ENCODE measurements at regions not wholly inside any gene's neighbourhood (a gene's known extent, or its start where the extent isn't known, plus 50 kb on each side); places are given as distances from the start of the nearest gene placed in this dataset.

GRCh38 chr2:66890166-66890742 is 455.3 kb downstream of the MEIS1 start:
- DNase-seq (ENCODE audit: low read depth in 2 of 2), result no peak

GRCh38 chr2:66895206-66895605 is 460.3 kb downstream of the MEIS1 start:
- DNase-seq (ENCODE audit: low read depth in 2 of 2), result no peak

GRCh38 chr2:66896131-66896530 is 461.2 kb downstream of the MEIS1 start:
- no peak for DNase-seq (ENCODE audit: low read depth in 2 of 2)

- DNase-seq (ENCODE audit: low read depth in 2 of 2), result no peak
These were observed 462.3 kb downstream of the MEIS1 start for GRCh38 chr2:66897181-66897580.

GRCh38 chr2:66897691-66898150 is 462.8 kb downstream of the MEIS1 start:
- DNase-seq (ENCODE audit: low read depth in 2 of 2), result no peak

- no peak for DNase-seq (ENCODE audit: low read depth in 2 of 2)
These were observed 464.2 kb downstream of the MEIS1 start for GRCh38 chr2:66899109-66899508.

- no peak for DNase-seq (ENCODE audit: low read depth in 2 of 2)
These were observed 464.7 kb downstream of the MEIS1 start for GRCh38 chr2:66899648-66900047.

- DNase-seq (ENCODE audit: low read depth in 2 of 2), result no peak
These were observed 466.4 kb downstream of the MEIS1 start for GRCh38 chr2:66901344-66901743.

GRCh38 chr2:66903183-66903582 is 468.3 kb downstream of the MEIS1 start:
- DNase-seq (ENCODE audit: low read depth in 2 of 2), result no peak

GRCh38 chr2:66903745-66904465 is 469.0 kb downstream of the MEIS1 start:
- no peak for DNase-seq (ENCODE audit: low read depth in 2 of 2)

GRCh38 chr2:66915237-66915636 is 480.3 kb downstream of the MEIS1 start:
- no peak for DNase-seq (ENCODE audit: low read depth in 2 of 2)

- no peak for DNase-seq (ENCODE audit: low read depth in 2 of 2)
These were observed 477.8 kb upstream of the ETAA1 start for GRCh38 chr2:66919286-66919685.

GRCh38 chr2:66920415-66920814 is 476.7 kb upstream of the ETAA1 start:
- DNase-seq (ENCODE audit: low read depth in 2 of 2), result no peak

GRCh38 chr2:66925128-66925527 is 472.0 kb upstream of the ETAA1 start:
- DNase-seq (ENCODE audit: low read depth in 2 of 2), result no peak

- no peak for DNase-seq (ENCODE audit: low read depth in 2 of 2)
These were observed 470.5 kb upstream of the ETAA1 start for GRCh38 chr2:66926594-66927112.

- peak in 1 of 2 donors; percentile 1 for DNase-seq (ENCODE audit: low read depth in 2 of 2)
These were observed 467.3 kb upstream of the ETAA1 start for GRCh38 chr2:66929632-66930338.

GRCh38 chr2:66930339-66931220 is 466.6 kb upstream of the ETAA1 start:
- DNase-seq (ENCODE audit: low read depth in 2 of 2), result no peak

- no peak for DNase-seq (ENCODE audit: low read depth in 2 of 2)
These were observed 458.6 kb upstream of the ETAA1 start for GRCh38 chr2:66938471-66938967.

- no peak for DNase-seq (ENCODE audit: low read depth in 2 of 2)
These were observed 457.1 kb upstream of the ETAA1 start for GRCh38 chr2:66940080-66940479.

- DNase-seq (ENCODE audit: low read depth in 2 of 2), result no peak
These were observed 448.9 kb upstream of the ETAA1 start for GRCh38 chr2:66948234-66948633.

GRCh38 chr2:66957198-66957597 is 439.9 kb upstream of the ETAA1 start:
- no peak for DNase-seq (ENCODE audit: low read depth in 2 of 2)

All from dermis microvascular lymphatic vessel endothelial cell (primary cell).